Globus pallidus (tissue), 1 donor: ENCODE measurements at regions not wholly inside any gene's neighbourhood (a gene's known extent, or its start where the extent isn't known, plus 50 kb on each side); places are given as distances from the start of the nearest gene placed in this dataset.
"Not testable (repeated sequence)": the region's sequence is repeated elsewhere in the genome, so short reads cannot be mapped to it uniquely, and the experiment has no call there.

ENCODE experiments used
- DNase-seq: peaks from one replicate; pipeline ENCODE4 v3.0.0-alpha.2; 2015; ENCODE audit warnings: low spot score

DNA sequence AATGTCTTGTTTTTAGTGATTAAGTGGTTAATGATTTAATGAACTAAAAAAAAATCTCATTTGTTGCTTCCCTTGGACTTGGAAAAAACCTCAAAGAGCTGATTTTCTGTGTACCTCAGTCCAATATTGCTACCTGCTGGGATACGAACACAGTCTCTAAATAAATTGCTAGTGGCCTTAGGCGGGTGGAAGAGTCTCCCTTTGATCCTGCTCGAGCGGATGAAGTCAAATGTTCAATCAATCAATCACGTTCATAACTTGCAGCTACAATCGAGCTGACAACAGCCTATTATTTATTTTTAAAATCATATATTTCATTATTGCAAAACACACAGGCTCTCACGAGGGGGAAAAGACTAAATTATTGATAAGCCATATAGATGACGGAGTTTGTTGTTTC lies 57.3 kb upstream of the HABP2 start:
- no peak for DNase-seq

DNA sequence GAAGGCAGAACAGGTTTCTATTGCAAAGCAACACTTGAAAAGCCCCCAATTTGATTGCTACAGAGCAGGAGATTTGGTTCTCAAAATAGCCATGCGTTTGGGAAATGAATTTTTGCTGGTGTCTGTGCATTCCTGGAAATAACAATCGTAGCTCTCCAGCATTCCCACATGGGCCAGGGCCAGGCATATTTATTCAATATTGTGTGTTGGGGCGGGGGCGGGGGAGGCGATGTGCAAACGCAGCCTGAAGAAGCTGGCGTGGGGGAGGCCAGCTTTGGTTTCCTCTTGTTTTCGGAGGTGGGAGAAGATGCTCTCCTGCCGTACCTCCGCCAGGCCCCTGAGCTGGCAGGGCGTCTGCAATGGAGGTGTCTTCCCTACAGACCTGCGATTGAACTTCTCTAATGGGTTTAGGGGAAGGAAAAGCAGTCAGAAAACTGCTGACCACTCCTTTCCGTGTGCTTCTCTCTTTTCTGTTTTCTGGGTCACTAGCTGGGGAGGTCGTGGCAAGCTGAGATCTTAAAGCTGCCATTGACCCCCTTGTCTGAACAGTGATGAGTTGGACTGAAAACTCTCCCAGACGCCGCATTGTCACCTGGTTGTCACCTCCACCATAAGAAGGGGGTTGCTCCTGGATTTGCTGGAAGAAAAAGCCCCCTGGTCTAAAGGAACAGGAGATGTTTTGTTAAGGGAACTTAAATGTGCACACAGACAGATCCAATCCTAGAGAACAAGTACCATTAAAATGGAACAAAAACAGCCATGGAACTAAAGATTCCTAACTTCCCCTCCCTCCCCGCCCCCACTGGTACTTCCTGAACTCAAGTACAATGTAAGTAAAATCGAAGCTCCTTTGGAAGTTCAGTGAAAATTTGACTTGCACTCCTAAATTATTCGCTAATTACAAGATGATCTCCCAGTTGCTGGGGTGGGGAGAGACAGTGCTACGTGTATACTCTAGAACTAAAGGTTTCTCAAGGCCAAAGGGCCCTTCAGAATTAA lies 56.4 kb upstream of the HABP2 start:
- no peak for DNase-seq

DNA sequence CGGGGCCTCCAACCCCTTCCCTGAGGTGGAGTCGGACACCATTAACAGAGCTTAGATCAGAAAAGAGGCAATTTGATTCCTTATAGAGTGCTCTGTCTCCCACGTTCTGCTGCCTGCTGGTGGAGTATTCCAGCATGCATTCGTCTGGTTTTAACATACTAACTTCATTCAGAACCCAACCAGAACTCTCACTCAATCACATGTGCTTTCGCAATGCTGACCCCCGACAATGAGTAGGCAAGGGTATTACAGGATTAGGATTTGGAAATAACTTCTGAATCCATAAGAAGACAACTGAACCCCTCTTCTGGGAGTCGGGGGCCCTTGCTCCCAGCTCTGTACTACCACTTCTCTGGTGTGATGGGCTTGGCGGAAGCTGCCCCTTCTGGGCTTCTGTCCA lies 55.7 kb upstream of the HABP2 start:
- DNase-seq: no peak

DNA sequence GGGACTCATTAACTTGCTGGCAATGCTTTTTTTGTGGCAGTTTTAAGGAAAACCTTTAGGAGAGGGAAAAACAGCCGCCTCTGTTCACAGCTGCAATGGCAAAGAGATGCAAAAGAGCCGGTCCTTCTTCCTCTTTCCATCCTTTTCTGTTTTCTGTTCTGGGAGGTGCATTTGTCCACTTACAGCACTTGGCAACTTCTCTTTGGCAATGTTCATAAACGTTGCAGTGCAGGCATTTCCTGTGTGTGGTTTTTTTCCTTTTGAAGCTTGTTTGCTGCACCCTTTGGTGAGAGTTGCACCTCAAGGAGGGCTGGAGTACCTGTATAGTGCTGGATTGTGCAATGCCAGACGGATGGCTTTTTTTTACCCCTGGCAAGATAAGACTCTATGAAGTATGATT lies 53.9 kb upstream of the HABP2 start:
- no peak for DNase-seq

DNA sequence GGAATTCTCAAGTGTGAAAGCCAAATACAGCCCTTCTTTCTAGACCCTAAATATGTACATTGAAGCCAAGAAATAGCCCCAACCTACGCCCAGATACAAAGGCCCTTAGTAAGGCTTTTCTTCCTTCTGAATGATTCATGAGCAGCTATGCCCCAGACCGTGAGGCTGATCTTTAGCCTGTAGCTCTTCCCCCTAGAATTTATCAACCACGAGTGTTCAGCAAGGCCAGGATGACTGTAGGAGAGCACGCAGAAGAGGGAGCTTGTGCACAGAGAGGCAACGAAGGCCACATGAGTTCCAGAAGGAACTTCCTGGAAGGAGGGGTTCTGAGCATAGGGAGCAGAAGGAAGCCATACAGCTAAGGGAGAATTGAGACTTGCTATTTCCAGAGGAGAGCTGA lies 53.0 kb upstream of the HABP2 start:
- DNase-seq: no peak

DNA sequence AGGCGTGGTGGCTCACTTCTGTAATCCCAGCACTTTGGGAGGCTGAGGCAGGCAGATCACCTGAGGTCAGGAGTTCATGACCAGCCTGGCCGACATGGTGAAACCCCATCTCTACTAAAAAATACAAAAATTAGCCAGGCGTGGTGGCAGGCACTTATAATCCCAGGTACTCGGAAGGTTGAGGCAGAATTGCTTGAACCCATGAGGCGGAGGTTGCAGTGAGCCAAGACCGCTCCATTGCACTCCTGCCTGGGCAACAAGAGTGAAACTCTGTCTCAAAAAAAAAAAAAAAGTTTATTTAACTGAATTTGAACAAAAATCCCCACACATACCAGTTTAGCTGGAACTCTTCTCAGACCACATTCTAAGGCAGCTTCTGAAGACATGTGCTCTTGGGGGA lies 51.8 kb upstream of the HABP2 start:
- DNase-seq: not testable (repeated sequence)
